Glutamatergic neuron (in vitro differentiated cells): ENCODE measurements at regions not wholly inside any gene's neighbourhood (a gene's known extent, or its start where the extent isn't known, plus 50 kb on each side); places are given as distances from the start of the nearest gene placed in this dataset.

Experiments
- DNase-seq: peaks from one replicate; pipeline ENCODE4 v3.0.0; 2022
- H3K27ac Mint-ChIP-seq: one replicate; pipeline ENCODE4 v1.8.0; 2020; ENCODE audit warnings: mild to moderate bottlenecking, mixed read lengths, inconsistent platforms; ENCODE audit not compliant: unreplicated experiment
- H3K27me3 Mint-ChIP-seq: one replicate; pipeline ENCODE4 v1.8.0; 2020; ENCODE audit warnings: mild to moderate bottlenecking, moderate library complexity, mixed read lengths, inconsistent platforms; ENCODE audit not compliant: unreplicated experiment
- H3K36me3 Mint-ChIP-seq: one replicate; pipeline ENCODE4 v1.8.0; 2020; ENCODE audit warnings: mild to moderate bottlenecking, mixed read lengths, inconsistent platforms; ENCODE audit not compliant: unreplicated experiment
- H3K4me1 Mint-ChIP-seq: one replicate; pipeline ENCODE4 v1.8.0; 2020; ENCODE audit warnings: mild to moderate bottlenecking, low read depth, mixed read lengths, inconsistent platforms; ENCODE audit not compliant: unreplicated experiment
- H3K4me3 Mint-ChIP-seq: one replicate; pipeline ENCODE4 v1.8.0; 2020; ENCODE audit warnings: mild to moderate bottlenecking, mixed read lengths, inconsistent platforms; ENCODE audit not compliant: unreplicated experiment
- H3K9me3 Mint-ChIP-seq: one replicate; pipeline ENCODE4 v1.8.0; 2020; ENCODE audit warnings: mild to moderate bottlenecking, moderate library complexity, mixed read lengths, inconsistent platforms; ENCODE audit not compliant: unreplicated experiment
- TF ChIP-seq, protein P1 (sequence below): fragments of 200-600 bp; sonication (generic); IDR thresholded peaks from one replicate; pipeline ENCODE4 v1.5.0; 2021; ENCODE audit not compliant: partially characterized antibody, unreplicated experiment

DNA sequence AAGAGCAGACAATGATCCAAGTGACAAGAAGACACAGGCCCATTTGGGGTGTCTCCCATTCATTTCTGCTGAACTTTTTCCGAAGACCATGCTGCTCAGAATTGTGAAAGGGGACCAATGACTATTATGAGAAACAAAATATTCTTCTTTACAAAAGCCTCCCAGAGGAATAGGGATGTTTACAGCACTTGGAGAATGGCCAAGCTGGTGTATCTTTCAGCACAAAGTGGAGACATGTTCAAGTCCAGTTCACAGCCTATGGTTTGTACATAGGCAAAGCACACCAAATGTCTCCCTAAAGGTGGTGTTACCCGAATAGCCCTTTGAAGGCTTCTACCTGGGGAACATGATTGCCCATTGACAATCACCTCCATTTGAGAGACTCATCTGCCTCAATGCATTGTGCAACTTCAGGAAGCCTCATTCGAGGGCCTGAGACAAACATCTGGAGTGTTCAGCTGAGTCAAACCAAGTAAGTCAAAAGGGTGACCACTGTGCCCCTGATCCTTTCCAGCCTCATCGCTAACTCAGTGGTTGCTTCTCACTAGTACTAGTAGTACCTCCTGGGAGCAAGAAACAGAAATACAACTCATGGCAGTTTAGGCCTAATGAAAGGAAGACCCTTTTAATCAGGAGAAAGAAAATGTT lies 451.0 kb upstream of the MARCKS start:
- no peak overlapping the region for H3K27ac Mint-ChIP-seq
- TF ChIP-seq, protein P1, sequence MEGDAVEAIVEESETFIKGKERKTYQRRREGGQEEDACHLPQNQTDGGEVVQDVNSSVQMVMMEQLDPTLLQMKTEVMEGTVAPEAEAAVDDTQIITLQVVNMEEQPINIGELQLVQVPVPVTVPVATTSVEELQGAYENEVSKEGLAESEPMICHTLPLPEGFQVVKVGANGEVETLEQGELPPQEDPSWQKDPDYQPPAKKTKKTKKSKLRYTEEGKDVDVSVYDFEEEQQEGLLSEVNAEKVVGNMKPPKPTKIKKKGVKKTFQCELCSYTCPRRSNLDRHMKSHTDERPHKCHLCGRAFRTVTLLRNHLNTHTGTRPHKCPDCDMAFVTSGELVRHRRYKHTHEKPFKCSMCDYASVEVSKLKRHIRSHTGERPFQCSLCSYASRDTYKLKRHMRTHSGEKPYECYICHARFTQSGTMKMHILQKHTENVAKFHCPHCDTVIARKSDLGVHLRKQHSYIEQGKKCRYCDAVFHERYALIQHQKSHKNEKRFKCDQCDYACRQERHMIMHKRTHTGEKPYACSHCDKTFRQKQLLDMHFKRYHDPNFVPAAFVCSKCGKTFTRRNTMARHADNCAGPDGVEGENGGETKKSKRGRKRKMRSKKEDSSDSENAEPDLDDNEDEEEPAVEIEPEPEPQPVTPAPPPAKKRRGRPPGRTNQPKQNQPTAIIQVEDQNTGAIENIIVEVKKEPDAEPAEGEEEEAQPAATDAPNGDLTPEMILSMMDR = no peak
- no peak overlapping the region for H3K4me3 Mint-ChIP-seq
- H3K4me1 Mint-ChIP-seq = no peaks in the 10 kb centered on the region
- no peaks in the 10 kb centered on the region for H3K27me3 Mint-ChIP-seq
- H3K9me3 Mint-ChIP-seq = no peaks in the 10 kb centered on the region
- H3K36me3 Mint-ChIP-seq = no peaks in the 10 kb centered on the region
- DNase-seq = no peak

DNA sequence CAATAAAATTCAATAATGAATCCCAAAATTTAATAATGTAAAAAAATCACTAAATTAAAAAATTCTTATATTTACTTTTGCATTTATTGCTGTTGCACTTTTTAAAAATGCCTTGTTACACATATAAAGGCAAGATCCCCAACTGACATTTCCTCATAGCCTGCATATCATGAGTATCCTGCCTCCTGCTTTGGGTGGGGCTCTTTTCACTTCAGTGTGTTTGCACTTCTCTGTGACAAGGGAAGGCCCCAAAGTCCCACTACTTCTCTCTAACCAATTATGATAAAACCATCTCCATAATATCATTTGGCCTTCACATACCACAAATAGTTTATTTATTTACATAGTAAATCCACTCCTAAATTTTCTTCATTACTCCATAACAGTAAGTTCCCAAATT lies 446.1 kb upstream of the MARCKS start:
- TF ChIP-seq, protein P1 = no peak
- Mint-ChIP-seq H3K4me3 (no peak overlapping the region), H3K36me3 (no peaks in the 10 kb centered on the region), H3K27me3 (no peaks in the 10 kb centered on the region), H3K27ac (no peak overlapping the region), H3K4me1 (no peaks in the 10 kb centered on the region), H3K9me3 (no peaks in the 10 kb centered on the region)
- DNase-seq = no peak

DNA sequence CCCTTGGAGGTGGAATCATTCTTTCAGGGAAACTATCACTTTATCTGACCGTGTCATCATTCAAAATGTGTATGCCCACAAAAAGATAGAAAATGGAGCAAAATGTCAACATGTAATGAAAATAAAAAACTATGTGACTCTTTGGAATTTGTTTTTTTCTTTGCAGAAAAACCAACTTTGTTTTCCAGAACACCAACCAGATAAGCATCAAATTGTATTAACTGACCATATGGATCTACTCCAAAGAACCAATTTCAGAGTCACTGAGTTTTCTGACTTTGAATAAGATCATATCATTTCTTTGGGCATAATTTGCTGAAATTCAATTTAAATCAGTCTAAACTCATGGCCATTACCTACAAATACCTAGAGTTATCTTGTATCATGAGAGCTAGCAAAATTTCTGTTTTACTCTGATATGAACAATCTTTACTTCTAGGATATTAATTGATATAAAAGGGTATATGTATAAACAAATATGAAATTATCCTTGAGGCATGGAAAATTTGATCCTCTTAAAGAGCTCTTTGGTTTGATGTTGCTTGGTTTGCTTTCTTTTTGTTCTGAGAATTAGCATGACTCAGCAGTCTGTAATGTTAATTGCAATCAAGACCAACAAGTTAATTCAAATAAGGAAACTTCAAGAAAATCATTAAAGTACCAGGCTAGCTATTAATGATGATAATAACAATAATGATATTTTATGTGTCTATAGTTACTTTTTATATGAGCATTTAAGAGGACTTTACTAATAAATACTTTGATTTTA lies 444.4 kb upstream of the MARCKS start:
- TF ChIP-seq, protein P1 = no peak
- no peak for DNase-seq
- H3K27ac Mint-ChIP-seq = no peak overlapping the region
- no peaks in the 10 kb centered on the region for H3K4me1 Mint-ChIP-seq
- H3K36me3 Mint-ChIP-seq = no peaks in the 10 kb centered on the region
- H3K9me3 Mint-ChIP-seq = no peaks in the 10 kb centered on the region
- peaks cover 2% of the 10 kb centered on the region for H3K27me3 Mint-ChIP-seq
- H3K4me3 Mint-ChIP-seq = no peak overlapping the region

DNA sequence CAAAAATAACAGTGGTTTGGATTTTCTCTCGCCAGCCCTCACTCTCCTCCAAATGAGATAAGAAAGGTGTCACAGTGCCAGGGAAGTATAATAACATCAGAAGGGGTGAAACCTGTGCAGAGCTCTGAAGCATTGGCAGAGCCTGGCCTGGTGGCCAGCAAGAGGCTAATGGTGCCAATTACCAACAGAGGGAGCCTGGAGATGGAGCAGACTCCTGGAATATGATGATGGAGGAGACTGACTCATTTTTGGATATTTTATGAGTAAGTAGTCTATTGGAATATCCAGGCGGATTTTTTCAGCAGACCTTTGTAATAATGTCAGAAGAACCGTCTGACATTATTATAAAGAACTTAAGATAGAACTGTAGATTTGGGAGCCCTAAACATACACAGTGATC lies 442.6 kb upstream of the MARCKS start:
- Mint-ChIP-seq H3K9me3 (no peaks in the 10 kb centered on the region), H3K36me3 (no peaks in the 10 kb centered on the region), H3K4me1 (no peaks in the 10 kb centered on the region), H3K4me3 (no peak overlapping the region), H3K27me3 (peaks cover 2% of the 10 kb centered on the region), H3K27ac (no peak overlapping the region)
- TF ChIP-seq, protein P1 = no peak
- peak; percentile 18 for DNase-seq

DNA sequence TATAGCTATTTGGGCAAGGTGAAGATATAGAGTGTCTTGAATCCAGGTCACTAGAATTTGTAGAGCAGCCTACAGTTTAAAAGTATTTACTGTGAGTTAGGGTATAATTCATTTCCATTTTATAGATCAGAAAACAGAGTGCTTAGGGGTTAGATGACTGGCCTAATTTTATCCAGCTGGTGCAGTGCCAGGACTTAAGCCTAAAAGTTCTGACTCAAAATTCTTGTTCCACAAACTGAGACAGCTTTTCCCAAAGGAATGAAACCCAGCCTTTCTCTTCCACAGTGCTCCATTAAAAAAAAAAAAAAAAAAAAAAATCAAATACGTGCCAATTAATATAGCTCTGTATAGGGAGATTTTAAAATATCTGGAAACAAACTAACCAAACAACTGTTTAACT lies 441.0 kb upstream of the MARCKS start:
- Mint-ChIP-seq H3K4me3 (no peak overlapping the region), H3K27ac (no peak overlapping the region), H3K27me3 (peaks cover 2% of the 10 kb centered on the region), H3K36me3 (no peaks in the 10 kb centered on the region), H3K9me3 (no peaks in the 10 kb centered on the region), H3K4me1 (no peaks in the 10 kb centered on the region)
- TF ChIP-seq, protein P1 = no peak
- DNase-seq = no peak
